ENCODE measurements at regions not wholly inside any gene's neighbourhood (a gene's known extent, or its start where the extent isn't known, plus 50 kb on each side); places are given as distances from the start of the nearest gene placed in this dataset.
"Not testable (repeated sequence)": the region's sequence is repeated elsewhere in the genome, so short reads cannot be mapped to it uniquely, and the experiment has no call there.

GRCh38 chr4:57370691-57371090 is 260.5 kb upstream of the IGFBP7 start:
- DNase-seq (ENCODE audit: low spot score), result no peak
- intact Hi-C loops (cut with DNase I), result loop anchor here (5.0 kb wide), 1 partner anchor 1838 kb away; no protein-coding TSS in a partner anchor
- no peak for ATAC-seq

GRCh38 chr4:57369446-57369845 is 259.3 kb upstream of the IGFBP7 start:
- ATAC-seq (no peak), DNase-seq (ENCODE audit: low spot score) (no peak)
- intact Hi-C loops (cut with DNase I), result no loop called here

GRCh38 chr4:57364255-57364654 is 254.1 kb upstream of the IGFBP7 start:
- intact Hi-C loops (cut with DNase I), result no loop called here
- DNase-seq (ENCODE audit: low spot score), result no peak

GRCh38 chr4:57363346-57363745 is 253.2 kb upstream of the IGFBP7 start:
- intact Hi-C loops (cut with DNase I), result no loop called here
- ATAC-seq, result no peak

More at GRCh38 chr4:57364255-57364654, 254.1 kb upstream of the IGFBP7 start:
- no peak for ATAC-seq

DNA sequence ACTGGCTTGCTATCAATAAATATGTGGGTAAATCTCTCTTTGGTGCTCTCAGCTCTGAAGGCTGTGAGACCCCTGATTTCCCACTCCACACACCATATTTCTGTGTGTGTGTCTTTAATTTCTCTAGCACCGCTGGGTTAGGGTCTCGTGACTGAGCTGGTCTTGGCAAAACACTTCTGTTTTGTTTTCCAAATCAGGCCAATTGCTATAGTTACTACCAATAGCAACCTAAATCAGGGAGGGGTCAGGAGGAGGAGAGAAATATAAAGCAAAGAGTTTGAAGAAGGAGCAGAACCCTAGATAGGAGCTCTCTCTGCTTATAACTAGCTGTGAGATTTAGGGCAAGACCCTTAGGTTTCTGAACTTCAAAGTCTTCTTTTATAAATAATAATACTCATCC is 250.5 kb upstream of the IGFBP7 start:
- ATAC-seq (no peak), DNase-seq (ENCODE audit: low spot score) (no peak)
- intact Hi-C loops (cut with DNase I), result no loop called here

More at GRCh38 chr4:57363346-57363745, 253.2 kb upstream of the IGFBP7 start:
- no peak for DNase-seq (ENCODE audit: low spot score)

DNA sequence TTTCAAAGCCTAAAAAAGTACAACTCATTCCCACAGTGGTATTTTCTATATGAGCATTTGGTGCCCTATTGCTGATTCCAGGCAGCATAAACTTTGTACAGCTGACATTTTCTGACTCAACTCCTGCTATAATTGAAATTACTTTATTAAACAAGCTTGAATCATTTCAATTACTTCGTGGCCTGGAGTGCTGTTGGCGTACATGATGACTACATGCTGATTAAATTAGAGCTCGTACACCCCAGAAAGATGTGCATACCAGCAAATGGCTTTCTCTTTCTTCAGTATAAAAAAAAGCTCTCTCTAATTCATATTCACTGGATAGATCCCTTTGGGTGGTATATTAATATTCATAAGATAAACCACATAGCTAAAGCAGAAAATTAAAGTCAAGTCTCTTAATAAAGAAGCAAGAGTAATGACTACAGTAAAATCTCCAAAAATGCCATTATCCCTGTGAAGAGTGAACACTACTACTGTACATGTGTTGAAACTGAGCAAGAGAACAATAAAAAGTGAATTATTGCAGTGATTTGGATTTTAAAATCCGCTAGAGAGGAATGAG is 245.0 kb upstream of the IGFBP7 start:
- no peak for DNase-seq (ENCODE audit: low spot score)
- ATAC-seq, result no peak
- intact Hi-C loops (cut with DNase I), result no loop called here

GRCh38 chr4:57351731-57352130 is 241.5 kb upstream of the IGFBP7 start:
- ATAC-seq, result no peak
- no peak for DNase-seq (ENCODE audit: low spot score)
- intact Hi-C loops (cut with DNase I), result no loop called here

DNA sequence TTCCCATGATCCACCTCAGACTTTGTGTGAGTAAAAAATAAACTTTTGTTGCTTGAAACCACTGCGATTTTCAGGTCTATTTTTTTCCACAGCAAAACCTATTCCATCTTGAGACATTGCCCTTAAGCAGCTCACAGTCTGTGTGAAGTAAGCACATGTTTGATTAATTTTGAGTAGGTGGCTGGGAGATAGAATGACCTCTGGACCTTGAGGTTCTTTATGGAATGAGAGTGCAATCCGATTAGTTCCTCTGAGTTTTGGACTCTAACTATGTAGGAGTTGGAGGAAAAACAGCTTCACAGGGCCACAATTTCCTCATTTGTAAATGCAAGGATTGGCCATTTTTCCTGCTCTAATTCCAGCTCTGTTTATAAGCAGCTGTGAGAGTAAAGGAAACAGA is 234.1 kb upstream of the IGFBP7 start:
- no peak for DNase-seq (ENCODE audit: low spot score)
- ATAC-seq, result no peak
- intact Hi-C loops (cut with DNase I), result no loop called here

- intact Hi-C loops (cut with DNase I), result no loop called here
- ATAC-seq, result no peak
- DNase-seq (ENCODE audit: low spot score), result no peak
These were observed 232.2 kb upstream of the IGFBP7 start for GRCh38 chr4:57342411-57342810.

- DNase-seq (ENCODE audit: low spot score); intact Hi-C loops (cut with DNase I); ATAC-seq: not testable (repeated sequence)
These were observed 228.7 kb upstream of the IGFBP7 start for GRCh38 chr4:57338861-57339260.

GRCh38 chr4:57333684-57334083 is 223.5 kb upstream of the IGFBP7 start:
- intact Hi-C loops (cut with DNase I), result no loop called here
- no peak for DNase-seq (ENCODE audit: low spot score)
- ATAC-seq, result no peak

DNA sequence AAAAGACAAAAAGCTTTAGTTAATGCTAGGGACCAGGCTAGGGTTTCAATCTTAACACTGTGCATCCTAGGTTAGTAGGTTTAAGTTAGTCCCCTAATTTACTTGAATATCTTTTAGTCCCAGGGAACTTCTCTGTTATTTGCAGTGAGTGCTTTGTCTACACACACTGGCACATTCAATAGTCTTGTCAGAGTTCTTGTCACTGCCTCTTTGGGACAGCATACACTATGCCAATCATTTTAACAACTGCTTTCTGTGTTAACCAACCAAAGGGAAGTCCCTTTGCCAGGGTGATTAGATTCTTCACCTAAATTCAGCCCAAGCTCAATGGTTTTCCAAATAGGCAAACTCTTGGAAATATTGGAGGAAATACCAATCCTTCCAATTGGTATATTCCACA is 221.8 kb upstream of the IGFBP7 start:
- intact Hi-C loops (cut with DNase I), result no loop called here
- ATAC-seq, result no peak
- no peak for DNase-seq (ENCODE audit: low spot score)

- no peak for ATAC-seq
- intact Hi-C loops (cut with DNase I), result no loop called here
These were observed 219.1 kb upstream of the IGFBP7 start for GRCh38 chr4:57329279-57329678.

DNA sequence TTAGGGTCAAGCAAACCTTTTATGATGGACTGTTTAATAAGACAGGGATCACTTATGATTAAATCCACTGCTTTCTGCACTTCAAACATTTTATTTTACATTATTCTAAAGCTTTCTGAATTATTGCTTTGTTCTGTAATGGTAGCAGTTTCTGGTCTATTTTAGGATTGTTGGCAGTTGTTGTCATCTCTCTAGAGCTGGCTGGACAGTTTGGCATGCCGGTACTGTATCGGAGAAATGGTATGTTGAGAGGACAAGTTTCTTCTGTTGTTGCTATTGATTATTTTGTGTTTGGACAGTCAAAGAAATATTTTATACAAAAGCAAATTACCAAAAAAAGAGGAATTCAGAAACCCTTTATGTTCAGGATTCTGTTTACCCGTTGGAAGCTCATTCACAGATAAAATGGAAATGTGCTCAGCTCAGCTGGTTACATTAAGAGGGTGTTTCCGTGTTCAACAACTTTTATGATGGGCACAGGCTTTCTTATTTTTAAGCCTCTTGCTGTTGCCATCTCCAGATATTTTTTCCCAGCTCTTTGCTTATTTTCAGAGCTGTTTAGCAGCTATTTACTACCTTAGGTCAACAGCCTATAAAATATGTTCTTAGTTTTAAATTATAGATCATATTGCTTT is 214.6 kb upstream of the IGFBP7 start:
- intact Hi-C loops (cut with DNase I), result no loop called here
- ATAC-seq, result no peak
- no peak for DNase-seq (ENCODE audit: low spot score)

More at GRCh38 chr4:57329279-57329678, 219.1 kb upstream of the IGFBP7 start:
- DNase-seq (ENCODE audit: low spot score), result no peak

DNA sequence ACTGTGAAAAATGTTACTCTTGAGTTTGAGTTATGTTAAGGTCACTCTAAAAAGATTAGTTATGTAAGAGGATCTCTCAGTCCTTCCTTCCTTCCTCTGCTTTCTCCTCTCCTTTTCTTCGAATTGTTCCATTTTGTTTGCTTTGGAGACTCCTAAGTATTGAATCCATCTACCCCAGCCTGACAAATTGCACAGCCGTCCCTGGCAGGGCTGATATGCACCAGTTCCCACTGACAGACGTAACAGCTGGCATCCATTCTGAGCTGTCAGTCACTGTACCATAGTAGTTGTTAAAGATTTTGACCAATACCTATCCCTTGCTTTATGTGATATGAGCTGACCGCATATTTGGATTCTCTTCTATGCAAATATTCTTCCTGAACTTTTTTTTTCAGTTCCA is 210.7 kb upstream of the IGFBP7 start:
- DNase-seq (ENCODE audit: low spot score), result no peak
- intact Hi-C loops (cut with DNase I), result no loop called here
- peak; percentile 64 for ATAC-seq

DNA sequence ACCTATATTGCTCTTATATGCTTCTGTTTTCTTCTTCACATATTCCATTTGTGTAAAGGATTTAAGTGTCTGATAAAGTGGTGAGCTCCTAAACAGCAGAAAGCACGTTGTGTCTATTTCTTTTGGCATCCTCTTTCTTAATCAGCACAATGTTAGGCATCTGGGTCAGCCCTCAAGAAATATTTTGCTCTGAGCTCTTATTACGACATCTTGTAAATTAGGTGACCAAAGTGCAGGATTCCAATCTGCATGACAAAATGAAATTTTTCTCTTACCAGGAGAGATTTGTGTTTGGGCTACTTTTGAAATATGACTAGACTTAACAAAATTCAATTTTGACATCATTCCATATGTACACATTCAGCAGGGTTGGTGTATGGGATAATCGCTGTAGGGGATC is 210.0 kb upstream of the IGFBP7 start:
- peak; percentile 65 for ATAC-seq
- intact Hi-C loops (cut with DNase I), result no loop called here
- DNase-seq (ENCODE audit: low spot score), result no peak

DNA sequence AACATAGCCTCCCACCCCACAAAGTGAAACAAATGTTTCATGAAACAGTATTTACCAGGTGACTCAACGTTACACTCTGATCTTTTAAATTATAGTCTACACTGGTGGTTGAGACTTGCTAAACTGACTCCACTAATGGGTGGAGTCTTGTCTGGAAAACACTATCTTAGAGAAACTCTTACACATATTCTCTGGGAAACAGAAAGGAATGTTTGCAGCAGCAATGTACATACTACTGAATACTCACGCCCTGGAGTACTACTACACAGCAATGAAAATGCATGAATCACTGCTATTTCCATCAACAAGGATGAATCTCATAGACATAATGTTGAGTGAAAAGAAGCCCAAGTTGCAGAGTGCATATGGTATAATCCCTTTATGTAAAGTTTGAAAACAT is 208.5 kb upstream of the IGFBP7 start:
- intact Hi-C loops (cut with DNase I), result no loop called here
- no peak for ATAC-seq
- DNase-seq (ENCODE audit: low spot score), result no peak

- ATAC-seq (no peak), DNase-seq (ENCODE audit: low spot score) (no peak)
- intact Hi-C loops (cut with DNase I), result no loop called here
These were observed 204.5 kb upstream of the IGFBP7 start for GRCh38 chr4:57314636-57315035.

DNA sequence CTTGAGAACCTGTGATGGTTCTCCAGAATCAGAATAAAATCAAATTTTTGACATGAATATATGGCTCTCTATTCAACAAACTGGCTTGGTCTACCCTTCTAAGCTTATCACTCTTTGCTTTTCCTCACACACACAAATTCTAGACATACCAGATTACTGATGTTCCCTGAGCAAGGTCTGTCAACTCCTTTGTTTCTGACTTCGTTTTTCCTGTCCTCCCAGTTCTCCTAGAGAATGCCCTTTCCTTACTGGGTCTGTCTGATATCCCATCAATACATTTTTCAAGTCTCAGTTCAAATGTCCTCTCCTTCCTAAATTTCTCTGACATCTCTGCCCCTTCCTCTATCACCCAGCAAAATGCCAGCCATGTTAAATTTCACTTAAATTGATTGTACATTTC is 202.1 kb upstream of the IGFBP7 start:
- no peak for DNase-seq (ENCODE audit: low spot score)

DNA sequence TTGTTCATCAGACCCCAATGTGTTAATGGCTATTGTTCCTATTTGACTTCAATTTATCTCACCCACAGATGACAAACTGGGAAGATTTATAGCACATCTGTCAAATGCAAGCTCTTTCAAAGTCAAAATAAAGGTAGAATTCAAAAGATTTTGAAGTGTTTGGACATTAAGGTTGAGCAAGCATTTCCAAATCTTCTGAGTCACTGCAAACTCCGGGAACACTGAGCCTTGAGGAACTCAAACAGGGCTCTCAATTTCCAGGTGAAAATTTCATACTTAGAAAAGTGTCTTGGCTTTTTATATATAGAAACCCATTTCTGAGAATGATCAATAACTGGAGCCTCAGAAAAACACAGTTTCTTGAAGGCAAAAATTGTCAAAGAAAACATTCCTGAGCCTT is 199.5 kb upstream of the IGFBP7 start:
- intact Hi-C loops (cut with DNase I), result no loop called here
- DNase-seq (ENCODE audit: low spot score) (no peak), ATAC-seq (no peak)

More for the DNA sequence above, 202.1 kb upstream of the IGFBP7 start:
- intact Hi-C loops (cut with DNase I), result no loop called here
- ATAC-seq, result no peak

- intact Hi-C loops (cut with DNase I), result no loop called here
- ATAC-seq, result no peak
- DNase-seq (ENCODE audit: low spot score), result no peak
These were observed 198.1 kb upstream of the IGFBP7 start for GRCh38 chr4:57308301-57308700.

Measured in sciatic nerve (tissue), 2 donors.